Kidney glomerular epithelial cell (primary cell): ENCODE measurements at regions not wholly inside any gene's neighbourhood (a gene's known extent, or its start where the extent isn't known, plus 50 kb on each side); places are given as distances from the start of the nearest gene placed in this dataset.

Experiments used
- DNase-seq: peaks from one replicate; lab custom pipeline; 2025; lab: John Stamatoyannopoulos, UW

DNA sequence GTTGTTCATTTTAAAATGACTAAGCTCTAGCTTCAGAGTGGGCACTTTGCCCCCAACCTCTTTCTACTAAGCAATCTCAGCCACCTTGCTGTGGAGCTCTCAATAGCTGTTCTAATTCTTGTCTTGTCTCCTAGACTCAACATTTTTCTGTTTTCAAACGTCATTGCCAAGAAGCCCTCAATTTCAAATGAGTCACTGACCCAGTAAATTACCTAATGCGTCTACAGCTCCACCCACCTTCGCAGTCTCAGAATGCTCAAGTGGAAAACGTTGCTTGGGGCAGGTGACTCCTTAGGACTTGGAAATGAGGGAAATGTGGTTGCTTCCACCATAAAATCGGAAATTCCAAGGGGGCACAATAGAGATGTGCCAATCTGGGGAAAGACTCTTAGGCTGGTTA lies 59.0 kb downstream of the ING2 start:
- DNase-seq: no peak

DNA sequence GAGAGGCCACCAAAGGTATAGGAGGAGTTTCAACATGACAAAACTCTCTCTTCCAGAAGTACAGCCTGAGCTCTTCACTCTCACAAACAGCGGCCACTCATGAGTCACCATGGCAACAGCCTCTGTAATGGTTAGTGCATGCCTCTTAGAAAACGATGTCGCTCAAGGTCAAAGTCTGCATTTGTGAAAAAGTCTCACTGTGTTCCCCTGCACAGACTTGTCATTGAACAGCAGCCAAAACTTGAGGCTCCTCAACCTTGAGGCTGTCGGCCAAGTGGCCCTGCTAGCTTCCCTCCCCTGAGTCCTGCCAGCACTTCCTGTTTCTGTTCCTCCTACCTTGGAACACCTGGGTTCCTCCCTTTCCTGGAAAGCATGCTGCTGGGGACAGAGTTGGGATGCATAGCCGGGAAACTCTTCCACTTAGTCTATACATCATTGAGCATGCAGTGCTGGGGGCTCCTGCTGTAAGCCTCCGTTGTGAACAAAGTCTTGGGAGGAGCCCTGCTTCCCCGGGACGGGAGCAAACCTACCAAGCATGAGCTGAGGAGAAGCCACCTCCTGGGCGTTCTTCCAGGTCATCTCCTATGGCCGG lies 66.6 kb downstream of the ING2 start:
- peak; percentile 17 for DNase-seq

DNA sequence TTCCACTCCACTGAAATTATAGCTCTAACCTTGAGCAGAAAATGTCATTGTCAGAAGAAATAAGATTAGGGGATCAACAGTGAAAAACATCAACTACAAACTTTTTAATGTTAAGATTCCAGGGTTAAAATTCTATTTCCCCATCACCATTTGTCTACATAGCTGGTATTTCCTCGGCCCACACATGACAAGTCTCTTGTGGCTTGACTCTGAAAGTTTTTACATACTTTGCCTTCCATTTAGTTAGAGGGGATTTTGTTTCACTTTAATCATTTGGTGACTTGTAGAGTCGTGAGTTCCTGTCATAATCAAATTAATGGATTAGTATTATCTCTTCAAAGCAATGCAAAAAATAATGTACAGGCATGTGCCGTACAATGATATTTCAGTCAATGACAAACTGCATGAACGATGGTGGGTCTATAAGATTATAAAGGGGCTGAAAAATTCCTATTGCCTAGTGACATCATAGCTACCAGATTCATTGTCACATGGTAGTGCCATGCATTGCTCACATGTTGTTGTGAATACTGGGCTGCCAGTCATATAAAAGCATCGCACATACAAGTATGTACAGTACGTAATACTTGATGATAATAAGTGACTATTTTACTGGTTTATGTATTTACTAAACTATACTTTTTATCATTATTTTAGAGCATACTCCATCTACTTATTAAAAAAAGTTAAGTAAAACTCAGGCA lies 72.0 kb downstream of the ING2 start:
- no peak for DNase-seq

DNA sequence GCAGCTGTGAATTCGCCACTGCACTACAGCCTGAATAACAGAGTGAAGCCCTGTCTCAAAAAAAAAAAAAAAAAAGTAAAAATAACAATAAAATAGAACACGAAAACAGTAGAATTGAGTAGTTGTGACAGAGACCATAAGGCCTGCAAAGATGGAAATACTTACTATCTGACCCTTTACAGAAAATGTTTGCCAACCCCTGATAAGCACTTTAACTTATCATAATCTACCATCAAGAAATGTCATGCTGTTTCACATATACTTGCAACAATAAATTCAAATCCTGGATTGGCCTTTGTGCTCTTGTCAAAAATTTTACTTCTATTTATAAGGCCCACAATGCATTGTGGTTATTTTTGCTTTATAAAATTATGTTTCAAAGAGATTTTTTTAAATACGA lies 75.5 kb downstream of the ING2 start:
- no peak for DNase-seq

GRCh38 chr4:183580849-183581248 lies 76.0 kb downstream of the ING2 start:
- no peak for DNase-seq

- no peak for DNase-seq
These were observed 72.2 kb downstream of the RWDD4 start for GRCh38 chr4:183586824-183587223.

DNA sequence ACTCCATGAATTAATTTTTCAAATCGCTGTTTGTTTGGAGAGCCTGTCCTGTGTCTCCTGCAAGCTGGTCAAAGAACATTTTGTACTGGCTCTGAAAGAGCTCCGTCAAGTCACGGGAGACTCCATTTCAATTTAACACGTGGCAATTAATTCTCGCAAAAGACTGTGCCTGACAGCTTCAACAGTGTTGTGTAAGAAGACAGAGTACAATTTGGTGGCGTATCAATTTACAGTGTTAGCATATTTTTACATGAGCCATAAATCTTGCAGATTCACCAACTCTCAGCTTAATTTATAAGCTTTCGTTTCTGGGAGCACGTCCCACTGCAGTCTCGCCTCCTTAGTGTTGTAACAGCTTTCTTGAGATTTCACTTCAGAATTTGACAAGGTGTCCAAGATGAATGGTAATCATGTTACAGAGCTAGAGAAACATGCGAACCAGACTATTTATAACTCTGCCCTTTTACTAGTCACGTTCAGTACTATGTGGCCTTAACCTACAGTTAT lies 70.8 kb downstream of the RWDD4 start:
- no peak for DNase-seq

DNA sequence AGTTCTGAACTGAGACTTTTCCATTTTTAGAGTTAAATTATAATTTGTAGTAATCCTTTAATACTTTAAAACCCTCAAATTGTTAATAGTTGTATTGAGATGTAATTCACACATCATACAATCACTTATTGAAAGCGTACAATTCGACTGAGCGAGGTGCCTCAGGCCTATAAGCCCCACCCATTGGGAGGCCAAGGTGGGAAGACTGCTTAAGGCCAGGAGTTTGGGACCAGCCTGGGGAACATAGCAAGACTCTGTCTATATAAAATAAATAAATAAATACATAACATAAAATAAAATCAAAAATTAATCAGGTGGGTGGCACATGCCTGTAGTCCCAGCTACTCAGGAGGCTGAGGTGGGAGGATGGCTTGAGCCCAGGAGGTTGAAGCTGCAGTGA lies 70.3 kb downstream of the RWDD4 start:
- no peak for DNase-seq

DNA sequence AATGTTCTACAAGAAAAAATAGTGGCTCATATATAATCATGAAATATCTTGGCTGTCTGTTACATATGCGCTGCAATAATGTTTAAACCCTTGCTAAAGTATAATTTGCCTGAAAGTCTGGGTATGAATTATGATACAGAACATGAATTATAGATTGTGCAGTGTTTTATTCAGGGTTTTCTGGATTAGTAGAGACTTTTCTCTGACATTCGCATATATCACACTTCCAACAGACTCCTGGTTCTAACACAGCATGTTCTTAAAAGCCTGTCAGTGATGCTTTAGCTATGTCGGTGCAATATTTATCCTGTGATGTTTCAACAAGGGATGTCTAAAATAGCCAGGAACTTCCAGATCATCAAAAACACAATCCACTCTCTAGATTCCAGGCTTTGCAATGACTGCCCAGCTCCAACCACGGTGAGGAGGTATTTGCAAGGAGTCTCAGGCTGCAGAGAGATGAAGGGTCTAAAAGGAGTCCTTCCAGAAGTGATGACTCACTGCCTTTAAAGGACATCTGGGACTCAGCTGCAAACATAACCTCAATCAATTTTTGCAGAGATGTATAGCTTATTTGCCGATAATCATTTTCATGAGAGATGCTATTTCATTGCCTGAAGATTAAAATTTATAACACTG lies 69.4 kb downstream of the RWDD4 start:
- no peak for DNase-seq
